ENCODE measurements at regions not wholly inside any gene's neighbourhood (a gene's known extent, or its start where the extent isn't known, plus 50 kb on each side); places are given as distances from the start of the nearest gene placed in this dataset.

- no peak overlapping the region for H3K4me3 ChIP-seq (replicated peaks; ENCODE audit: low read depth, low read length)
- DNase-seq (ENCODE audit: extremely low read depth, low read depth): no peak
- no peak for TF ChIP-seq CTCF (IDR thresholded peaks at IDR 0.05; ENCODE audit: low read depth, low read length, missing control alignments)
These were observed 980.1 kb upstream of the POU3F3 start for GRCh38 chr2:103873716-103874351.

- TF ChIP-seq CTCF (IDR thresholded peaks at IDR 0.05; ENCODE audit: low read depth, low read length, missing control alignments): no peak
- no peak for DNase-seq (ENCODE audit: extremely low read depth, low read depth)
- no peak overlapping the region for H3K4me3 ChIP-seq (replicated peaks; ENCODE audit: low read depth, low read length)
These were observed 978.8 kb upstream of the POU3F3 start for GRCh38 chr2:103875131-103875530.

GRCh38 chr2:103875531-103875930, 978.4 kb upstream of the POU3F3 start:
- H3K4me3 ChIP-seq (replicated peaks; ENCODE audit: low read depth, low read length): no peak overlapping the region
- no peak for TF ChIP-seq CTCF (IDR thresholded peaks at IDR 0.05; ENCODE audit: low read depth, low read length, missing control alignments)
- DNase-seq (ENCODE audit: extremely low read depth, low read depth): no peak

GRCh38 chr2:103876611-103877010, 977.3 kb upstream of the POU3F3 start:
- no peak for DNase-seq (ENCODE audit: extremely low read depth, low read depth)
- no peak for TF ChIP-seq CTCF (IDR thresholded peaks at IDR 0.05; ENCODE audit: low read depth, low read length, missing control alignments)

GRCh38 chr2:103879101-103879500, 974.8 kb upstream of the POU3F3 start:
- no peak for TF ChIP-seq CTCF (IDR thresholded peaks at IDR 0.05; ENCODE audit: low read depth, low read length, missing control alignments)
- no peak overlapping the region for H3K4me3 ChIP-seq (replicated peaks; ENCODE audit: low read depth, low read length)
- DNase-seq (ENCODE audit: extremely low read depth, low read depth): no peak

More at GRCh38 chr2:103876611-103877010, 977.3 kb upstream of the POU3F3 start:
- no peak overlapping the region for H3K4me3 ChIP-seq (replicated peaks; ENCODE audit: low read depth, low read length)

GRCh38 chr2:103880081-103880834, 973.7 kb upstream of the POU3F3 start:
- H3K4me3 ChIP-seq (replicated peaks; ENCODE audit: low read depth, low read length): no peak overlapping the region
- TF ChIP-seq CTCF (IDR thresholded peaks at IDR 0.05; ENCODE audit: low read depth, low read length, missing control alignments): no peak
- no peak for DNase-seq (ENCODE audit: extremely low read depth, low read depth)

Measured in HFF-Myc (cell line).